CD4-positive, alpha-beta memory T cell (primary cell): ENCODE measurements at regions not wholly inside any gene's neighbourhood (a gene's known extent, or its start where the extent isn't known, plus 50 kb on each side); places are given as distances from the start of the nearest gene placed in this dataset.
A peak's percentile ranks its signal among the peaks of the same experiment; 100 is the strongest.

Experiments
- CTCF ChIA-PET: fragments of 350-600 bp; sonication (Branson Sonifier 250); formaldehyde crosslinking; loops from one replicate; lab custom pipeline; 2021; ENCODE audit warnings: inconsistent platforms; ENCODE audit not compliant: partially characterized antibody; lab: Charles Lee
- POLR2A ChIA-PET: fragments of 350-600 bp; sonication (Branson Sonifier 250); formaldehyde crosslinking; loops from one replicate; lab custom pipeline; 2021; ENCODE audit not compliant: partially characterized antibody; lab: Charles Lee
- DNase-seq, 5 donors: peaks; one replicate each; pipeline versions ENCODE4 v3.0.0 to v3.0.0-alpha.2; 2020 to 2022; ENCODE audit warnings: mixed read lengths in 1 of 5
- H3K27ac ChIP-seq: one replicate; pipeline ENCODE4 v1.7.0; 2013; ENCODE audit warnings: low read depth, low read length
- H3K27me3 ChIP-seq: 2 replicates; pipeline ENCODE4 v1.7.0; 2013; ENCODE audit warnings: mild to moderate bottlenecking, low read length, moderate library complexity; ENCODE audit not compliant: insufficient read depth
- H3K36me3 ChIP-seq: 2 replicates; pipeline ENCODE4 v1.7.0; 2013; ENCODE audit warnings: mild to moderate bottlenecking, low read length, moderate library complexity; ENCODE audit not compliant: insufficient read depth
- H3K4me1 ChIP-seq: 2 replicates; pipeline ENCODE4 v1.7.0; 2013; ENCODE audit warnings: mild to moderate bottlenecking, low read length, moderate library complexity; ENCODE audit not compliant: insufficient read depth
- H3K4me3 ChIP-seq, 2 donors: one replicate each; pipeline ENCODE4 v1.7.0; 2013; ENCODE audit warnings: low read length in 2 of 2, mild to moderate bottlenecking in 1 of 2
- H3K9me3 ChIP-seq, 2 donors: one replicate each; pipeline ENCODE4 v1.7.0; 2013; ENCODE audit warnings: low read length in 2 of 2, control low read depth in 1 of 2; ENCODE audit not compliant: control insufficient read depth in 1 of 2
- H3K27ac Mint-ChIP-seq, 7 donors: one replicate each; pipeline ENCODE4 v1.8.0; 2020 to 2021; ENCODE audit warnings: mixed read lengths in 7 of 7, mild to moderate bottlenecking in 6 of 7, inconsistent platforms in 3 of 7, moderate library complexity in 3 of 7
- H3K27me3 Mint-ChIP-seq, 2 donors: one replicate each; pipeline ENCODE4 v1.8.0; 2020 to 2021; ENCODE audit warnings: mixed read lengths in 2 of 2
- H3K36me3 Mint-ChIP-seq, 2 donors: one replicate each; pipeline ENCODE4 v1.8.0; 2020 to 2021; ENCODE audit warnings: mixed read lengths in 2 of 2, inconsistent platforms in 1 of 2, mild to moderate bottlenecking in 1 of 2
- H3K4me1 Mint-ChIP-seq, 4 donors: one replicate each; pipeline ENCODE4 v1.8.0; 2020 to 2021; ENCODE audit warnings: mixed read lengths in 4 of 4, mild to moderate bottlenecking in 1 of 4
- H3K4me3 Mint-ChIP-seq, 8 donors: one replicate each; pipeline ENCODE4 v1.8.0; 2020 to 2021; ENCODE audit warnings: mixed read lengths in 8 of 8, mild to moderate bottlenecking in 7 of 8, moderate library complexity in 6 of 8, inconsistent platforms in 3 of 8
- H3K9me3 Mint-ChIP-seq, 8 donors: one replicate each; pipeline ENCODE4 v1.8.0; 2020 to 2021; ENCODE audit warnings: mixed read lengths in 8 of 8, mild to moderate bottlenecking in 5 of 8, inconsistent platforms in 3 of 8, moderate library complexity in 1 of 8
- intact Hi-C: fragments of 100-400 bp; cut with micrococcal nuclease; formaldehyde crosslinking; loops from one replicate; pipeline ENCODE4 v1.15.1; 2023

GRCh38 chrX:65601126-65601525, 66.3 kb upstream of the MSN start:
- Histone ChIP-seq H3K36me3 (no peaks in the 10 kb centered on the region), H3K27me3 (no peaks in the 10 kb centered on the region), H3K4me3 (peak overlapping the region in 1 of 2 donors; percentile 11), H3K27ac (peak overlapping the region; percentile 42), H3K4me1 (peaks cover 79% of the 10 kb centered on the region), H3K9me3 (no peaks in the 10 kb centered on the region)
- CTCF ChIA-PET: interaction anchor here (1.0 to 2.2 kb wide), 4 partner anchors 73 to 385 kb away, joined by 3 to 7 read pairs (median 6); no protein-coding TSS in a partner anchor
- no peaks in the 10 kb centered on the region for H3K9me3 Mint-ChIP-seq
- peak overlapping the region; percentile 89 to 96 (median 93) for H3K27ac Mint-ChIP-seq
- no peaks in the 10 kb centered on the region for H3K36me3 Mint-ChIP-seq
- peak overlapping the region; percentile 0 to 89 (median 70) for H3K4me3 Mint-ChIP-seq
- no peak for DNase-seq
- POLR2A ChIA-PET: interaction anchor here (0.8 to 3.3 kb wide), 18 partner anchors 8 to 146 kb away, joined by 3 to 33 read pairs (median 4); partner anchors contain the start of gene MSN
- H3K4me1 Mint-ChIP-seq: peaks cover 46 to 93% (median 78%) of the 10 kb centered on the region in 4 donors
- intact Hi-C loops: no loop called here
- no peaks in the 10 kb centered on the region for H3K27me3 Mint-ChIP-seq

DNA sequence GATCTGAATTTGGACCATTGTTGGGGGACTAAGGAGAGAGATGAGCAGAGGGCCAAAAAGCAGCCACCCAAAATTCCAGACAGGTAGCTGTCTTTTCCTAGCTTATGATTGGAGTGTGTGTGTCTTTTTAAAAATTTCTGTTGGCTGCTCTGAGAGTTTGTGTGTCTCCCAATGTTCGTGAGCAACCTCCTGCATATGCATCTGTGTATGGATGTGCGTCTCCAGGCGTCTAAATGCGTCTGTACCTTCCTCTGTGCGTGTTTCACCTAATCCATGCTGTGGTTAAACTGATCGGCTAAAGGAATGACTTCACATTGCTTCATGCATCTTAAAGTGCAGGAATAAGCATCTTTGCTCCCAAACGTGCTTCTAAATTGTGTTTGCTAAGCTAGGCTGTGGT, 65.5 kb upstream of the LAS1L start:
- H3K27me3 Mint-ChIP-seq: no peaks in the 10 kb centered on the region
- intact Hi-C loops: no loop called here
- Histone ChIP-seq H3K4me1 (peaks cover 88% of the 10 kb centered on the region), H3K4me3 (no peak overlapping the region), H3K36me3 (no peaks in the 10 kb centered on the region), H3K27ac (peak overlapping the region; percentile 6), H3K27me3 (no peaks in the 10 kb centered on the region), H3K9me3 (no peaks in the 10 kb centered on the region)
- no peaks in the 10 kb centered on the region for H3K9me3 Mint-ChIP-seq
- H3K4me3 Mint-ChIP-seq: peak overlapping the region in 6 of 8 donors; percentile 38 to 89 (median 64)
- POLR2A ChIA-PET: interaction anchor here (0.6 to 3.3 kb wide), 10 partner anchors 9 to 122 kb away, joined by 3 to 33 read pairs (median 6); partner anchors contain the start of gene MSN
- peak overlapping the region; percentile 73 to 96 (median 90) for H3K27ac Mint-ChIP-seq
- no peak for DNase-seq
- no peaks in the 10 kb centered on the region for H3K36me3 Mint-ChIP-seq
- CTCF ChIA-PET: interaction anchor here (0.9 to 1.3 kb wide), 2 partner anchors 103 to 120 kb away, joined by 3 read pairs; no protein-coding TSS in a partner anchor
- peaks cover 52 to 97% (median 84%) of the 10 kb centered on the region in 4 donors for H3K4me1 Mint-ChIP-seq

GRCh38 chrX:65598559-65599147, 64.1 kb upstream of the LAS1L start:
- Mint-ChIP-seq H3K4me1 (peaks cover 45 to 85% (median 73%) of the 10 kb centered on the region in 4 donors), H3K4me3 (peak overlapping the region; percentile 67 to 89 (median 78)), H3K27ac (peak overlapping the region; percentile 86 to 99 (median 96)), H3K27me3 (no peaks in the 10 kb centered on the region), H3K9me3 (no peaks in the 10 kb centered on the region), H3K36me3 (no peaks in the 10 kb centered on the region)
- peaks cover 82% of the 10 kb centered on the region for H3K4me1 ChIP-seq
- H3K4me3 ChIP-seq: no peak overlapping the region
- no peaks in the 10 kb centered on the region for H3K9me3 ChIP-seq
- H3K27ac ChIP-seq: peak overlapping the region; percentile 58
- POLR2A ChIA-PET: interaction anchor here (0.8 to 3.6 kb wide), 4 partner anchors 57 to 100 kb away, joined by 3 to 26 read pairs (median 3); partner anchors contain the start of gene MSN
- H3K27me3 ChIP-seq: no peaks in the 10 kb centered on the region
- intact Hi-C loops: loop anchor here (5.0 kb wide), 2 partner anchors 514 to 1129 kb away; no protein-coding TSS in a partner anchor
- CTCF ChIA-PET: no interaction called here
- DNase-seq: peak in 1 of 5 donors; percentile 8
- H3K36me3 ChIP-seq: no peaks in the 10 kb centered on the region

GRCh38 chrX:65596270-65597034, 61.9 kb upstream of the LAS1L start:
- Histone ChIP-seq H3K4me1 (peaks cover 62% of the 10 kb centered on the region), H3K4me3 (peak overlapping the region in 1 of 2 donors; percentile 5)
- CTCF ChIA-PET: interaction anchor here (0.6 to 2.5 kb wide), 20 partner anchors 11 to 428 kb away, joined by 3 to 16 read pairs (median 4); partner anchors contain the start of gene MSN

DNA sequence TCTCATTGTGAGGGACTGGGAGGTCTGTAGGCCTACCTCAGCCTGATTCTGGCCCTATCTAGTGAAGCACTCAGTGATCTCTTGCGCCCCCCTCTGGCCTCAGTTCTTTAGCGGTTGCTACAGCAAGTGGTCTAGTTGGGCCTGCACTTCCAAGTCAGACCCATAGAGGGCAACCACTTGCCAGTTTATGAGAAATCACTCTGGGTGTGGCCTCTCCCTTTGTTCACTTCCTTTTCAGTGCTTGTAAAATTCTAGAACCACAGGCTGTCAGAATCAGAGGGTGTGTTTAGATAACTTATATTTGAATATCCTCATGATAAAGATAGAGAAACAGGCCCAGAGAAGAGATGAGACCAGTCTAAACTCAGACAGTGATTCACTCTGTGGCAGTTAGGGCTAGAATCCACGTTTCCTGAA, 60.9 kb upstream of the LAS1L start:
- no peaks in the 10 kb centered on the region for H3K36me3 ChIP-seq
- DNase-seq: peak; percentile 90 to 93 (median 91)
- no peaks in the 10 kb centered on the region for H3K9me3 Mint-ChIP-seq
- peaks cover 30 to 54% (median 46%) of the 10 kb centered on the region in 4 donors for H3K4me1 Mint-ChIP-seq
- no peaks in the 10 kb centered on the region for H3K27me3 ChIP-seq
- no peaks in the 10 kb centered on the region for H3K9me3 ChIP-seq
- H3K27me3 Mint-ChIP-seq: no peaks in the 10 kb centered on the region
- H3K36me3 Mint-ChIP-seq: no peaks in the 10 kb centered on the region
- H3K27ac Mint-ChIP-seq: peak overlapping the region; percentile 89 to 98 (median 95)
- peaks cover 52% of the 10 kb centered on the region for H3K4me1 ChIP-seq
- POLR2A ChIA-PET: interaction anchor here (1.2 to 3.6 kb wide), 8 partner anchors 65 to 395 kb away, joined by 3 to 26 read pairs (median 10); partner anchors contain the start of gene MSN
- CTCF ChIA-PET: interaction anchor here (1.1 to 2.5 kb wide), 9 partner anchors 12 to 391 kb away, joined by 3 to 16 read pairs (median 8); partner anchors contain the start of gene MSN
- peak overlapping the region; percentile 37 to 88 (median 64) for H3K4me3 Mint-ChIP-seq
- H3K27ac ChIP-seq: peak overlapping the region; percentile 62
- intact Hi-C loops: loop anchor here (1.0 to 5.0 kb wide), 8 partner anchors 73 to 1132 kb away; no protein-coding TSS in a partner anchor
- peak overlapping the region in 1 of 2 donors; percentile 5 for H3K4me3 ChIP-seq

More at GRCh38 chrX:65596270-65597034, 61.9 kb upstream of the LAS1L start:
- Mint-ChIP-seq H3K4me1 (peaks cover 38 to 64% (median 56%) of the 10 kb centered on the region in 4 donors), H3K27me3 (no peaks in the 10 kb centered on the region), H3K9me3 (no peaks in the 10 kb centered on the region), H3K27ac (peak overlapping the region; percentile 89 to 98 (median 95)), H3K36me3 (no peaks in the 10 kb centered on the region), H3K4me3 (peak overlapping the region; percentile 30 to 88 (median 62))
- Histone ChIP-seq H3K9me3 (no peaks in the 10 kb centered on the region), H3K27me3 (no peaks in the 10 kb centered on the region), H3K36me3 (no peaks in the 10 kb centered on the region), H3K27ac (peak overlapping the region; percentile 62)
- POLR2A ChIA-PET: interaction anchor here (1.2 to 3.6 kb wide), 13 partner anchors 10 to 420 kb away, joined by 3 to 26 read pairs (median 7); partner anchors contain the start of gene MSN
- DNase-seq: peak; percentile 46 to 84 (median 56)
- intact Hi-C loops: loop anchor here (5.0 kb wide), 2 partner anchors 516 to 1131 kb away; no protein-coding TSS in a partner anchor

DNA sequence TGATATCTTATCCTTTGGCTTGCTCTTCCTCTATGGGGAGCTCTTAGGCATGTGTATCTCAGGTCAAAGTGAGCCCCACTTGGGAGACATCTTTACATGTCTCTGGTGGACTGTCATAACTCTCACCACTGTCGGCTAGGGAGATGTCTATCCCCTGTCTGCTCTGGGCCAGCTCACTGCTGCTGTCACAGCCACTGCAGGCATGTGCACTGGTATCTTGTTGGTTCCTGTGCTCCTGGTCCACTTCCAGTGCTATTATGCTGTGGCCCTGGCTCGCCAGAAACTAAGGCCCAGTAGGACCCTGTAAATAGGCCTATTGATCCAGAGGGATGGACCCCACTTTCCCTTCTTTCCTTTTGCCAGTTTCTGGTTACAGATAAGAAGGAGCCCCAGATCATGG, 56.6 kb upstream of the LAS1L start:
- Mint-ChIP-seq H3K4me3 (no peak overlapping the region), H3K4me1 (peaks cover 7 to 12% (median 11%) of the 10 kb centered on the region in 4 donors), H3K9me3 (no peaks in the 10 kb centered on the region), H3K27ac (peak overlapping the region in 1 of 7 donors; percentile 35), H3K27me3 (no peaks in the 10 kb centered on the region), H3K36me3 (no peaks in the 10 kb centered on the region)
- Histone ChIP-seq H3K27me3 (no peaks in the 10 kb centered on the region), H3K4me1 (peaks cover 10% of the 10 kb centered on the region), H3K27ac (no peak overlapping the region), H3K9me3 (no peaks in the 10 kb centered on the region), H3K4me3 (no peak overlapping the region), H3K36me3 (no peaks in the 10 kb centered on the region)
- ChIA-PET CTCF (interaction anchor here (1.3 kb wide), 1 partner anchor 9 kb away, joined by 4 read pairs; no protein-coding TSS in a partner anchor), POLR2A (no interaction called here)
- intact Hi-C loops: no loop called here
- DNase-seq: no peak
